GM12872 (cell line): ENCODE measurements at regions not wholly inside any gene's neighbourhood (a gene's known extent, or its start where the extent isn't known, plus 50 kb on each side); places are given as distances from the start of the nearest gene placed in this dataset.

Experiments used
- TF ChIP-seq, protein P1 (sequence below): IDR thresholded peaks from 3 replicates; pipeline ENCODE4 v1.5.1; 2011; ENCODE audit warnings: low read depth, mild to moderate bottlenecking, low read length, moderate library complexity; ENCODE audit not compliant: insufficient read depth

GRCh38 chr4:58807843-58808615 is 1697.8 kb upstream of the IGFBP7 start:
- TF ChIP-seq, protein P1, sequence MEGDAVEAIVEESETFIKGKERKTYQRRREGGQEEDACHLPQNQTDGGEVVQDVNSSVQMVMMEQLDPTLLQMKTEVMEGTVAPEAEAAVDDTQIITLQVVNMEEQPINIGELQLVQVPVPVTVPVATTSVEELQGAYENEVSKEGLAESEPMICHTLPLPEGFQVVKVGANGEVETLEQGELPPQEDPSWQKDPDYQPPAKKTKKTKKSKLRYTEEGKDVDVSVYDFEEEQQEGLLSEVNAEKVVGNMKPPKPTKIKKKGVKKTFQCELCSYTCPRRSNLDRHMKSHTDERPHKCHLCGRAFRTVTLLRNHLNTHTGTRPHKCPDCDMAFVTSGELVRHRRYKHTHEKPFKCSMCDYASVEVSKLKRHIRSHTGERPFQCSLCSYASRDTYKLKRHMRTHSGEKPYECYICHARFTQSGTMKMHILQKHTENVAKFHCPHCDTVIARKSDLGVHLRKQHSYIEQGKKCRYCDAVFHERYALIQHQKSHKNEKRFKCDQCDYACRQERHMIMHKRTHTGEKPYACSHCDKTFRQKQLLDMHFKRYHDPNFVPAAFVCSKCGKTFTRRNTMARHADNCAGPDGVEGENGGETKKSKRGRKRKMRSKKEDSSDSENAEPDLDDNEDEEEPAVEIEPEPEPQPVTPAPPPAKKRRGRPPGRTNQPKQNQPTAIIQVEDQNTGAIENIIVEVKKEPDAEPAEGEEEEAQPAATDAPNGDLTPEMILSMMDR: no peak

- TF ChIP-seq, protein P1: no peak
Observed at GRCh38 chr4:58776627-58777026, 1666.4 kb upstream of the IGFBP7 start.

- TF ChIP-seq, protein P1: no peak
Observed at GRCh38 chr4:58767598-58767997, 1657.4 kb upstream of the IGFBP7 start.

- TF ChIP-seq, protein P1: no peak
Observed at GRCh38 chr4:58766763-58767162, 1656.6 kb upstream of the IGFBP7 start.

GRCh38 chr4:58761563-58761962 is 1651.4 kb upstream of the IGFBP7 start:
- TF ChIP-seq, protein P1: no peak

GRCh38 chr4:58760737-58761136 is 1650.6 kb upstream of the IGFBP7 start:
- TF ChIP-seq, protein P1: no peak

GRCh38 chr4:58760100-58760499 is 1649.9 kb upstream of the IGFBP7 start:
- TF ChIP-seq, protein P1: no peak

- TF ChIP-seq, protein P1: no peak
Observed at GRCh38 chr4:58749206-58749605, 1639.0 kb upstream of the IGFBP7 start.
